A549 (cell line): ENCODE measurements at regions not wholly inside any gene's neighbourhood (a gene's known extent, or its start where the extent isn't known, plus 50 kb on each side); places are given as distances from the start of the nearest gene placed in this dataset.

Source experiments
- CTCF ChIP-seq: fragments of >200 bp; sonication (Bioruptor Twin); formaldehyde crosslinking; IDR thresholded peaks from 3 replicates; pipeline ENCODE4 v1.5.1; 2016
- ELK1 ChIP-seq: fragments of 150-350 bp; IDR thresholded peaks from 2 replicates; pipeline ENCODE4 v1.6.1; 2014; ENCODE audit warnings: low read depth, mild to moderate bottlenecking, low read length
- GATA3 ChIP-seq: IDR thresholded peaks from 2 replicates; pipeline ENCODE4 v1.6.1; 2012; ENCODE audit warnings: borderline replicate concordance
- POLR2A ChIP-seq: IDR thresholded peaks from 2 replicates; pipeline ENCODE4 v1.6.1; 2012; ENCODE audit warnings: mild to moderate bottlenecking, low read length

DNA sequence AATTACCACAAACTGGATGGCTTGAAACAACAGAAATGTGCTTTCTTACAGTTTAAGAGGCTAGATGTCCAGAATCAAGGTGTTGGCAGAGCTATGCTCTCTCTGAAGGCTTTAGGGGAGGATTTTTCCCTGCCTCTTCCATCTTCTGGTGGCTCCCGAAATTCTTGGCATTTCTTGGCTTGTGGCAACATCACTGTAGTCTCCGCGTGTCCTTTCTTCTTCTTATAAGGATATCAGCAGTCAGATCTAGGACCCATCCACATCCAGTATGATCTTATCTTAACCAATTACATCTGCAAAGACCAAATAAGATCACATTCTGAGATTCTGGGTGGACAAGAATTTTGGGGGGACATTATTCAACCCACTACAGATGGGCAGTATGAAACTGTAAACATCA, 119.2 kb upstream of the PMFBP1 start:
- TF ChIP-seq GATA3 (peak; percentile 88), CTCF (no peak), ELK1 (no peak), POLR2A (no peak)
